Astrocyte of the spinal cord (primary cell): ENCODE measurements at regions not wholly inside any gene's neighbourhood (a gene's known extent, or its start where the extent isn't known, plus 50 kb on each side); places are given as distances from the start of the nearest gene placed in this dataset.

ENCODE experiments used
- DNase-seq: peaks from one replicate; pipeline ENCODE4 v3.0.0; 2011; ENCODE audit warnings: low read depth, low spot score
- H3K4me3 ChIP-seq: 2 replicates; pipeline ENCODE4 v1.5.1; 2011; ENCODE audit warnings: low read depth, mild to moderate bottlenecking, low read length, moderate library complexity
- CTCF ChIP-seq: IDR thresholded peaks from 2 replicates; pipeline ENCODE4 v1.5.1; 2012; ENCODE audit warnings: low read depth, mild to moderate bottlenecking, low read length, inconsistent platforms
- in situ Hi-C: cut with HindIII; loops from 2 replicates; pipeline ENCODE4 v1.10.0; 2017; ENCODE audit warnings: low sequenced_read_pairs

- no peak for DNase-seq
- TF ChIP-seq CTCF: no peak
- no peak overlapping the region for H3K4me3 ChIP-seq
- in situ Hi-C loops: no loop called here
Observed at GRCh38 chr14:27002179-27002578, 404.3 kb upstream of the NOVA1 start.

GRCh38 chr14:27006570-27006969 lies 408.7 kb upstream of the NOVA1 start:
- no peak for TF ChIP-seq CTCF
- no peak overlapping the region for H3K4me3 ChIP-seq
- in situ Hi-C loops: no loop called here
- no peak for DNase-seq

GRCh38 chr14:27008187-27008586 lies 410.4 kb upstream of the NOVA1 start:
- TF ChIP-seq CTCF: no peak
- H3K4me3 ChIP-seq: no peak overlapping the region
- no peak for DNase-seq
- in situ Hi-C loops: no loop called here

GRCh38 chr14:27012641-27013040 lies 414.8 kb upstream of the NOVA1 start:
- H3K4me3 ChIP-seq: no peak overlapping the region
- no peak for DNase-seq
- TF ChIP-seq CTCF: no peak
- in situ Hi-C loops: no loop called here

GRCh38 chr14:27013678-27014077 lies 415.8 kb upstream of the NOVA1 start:
- no peak overlapping the region for H3K4me3 ChIP-seq
- in situ Hi-C loops: no loop called here
- TF ChIP-seq CTCF: no peak
- DNase-seq: no peak

GRCh38 chr14:27015065-27015464 lies 417.2 kb upstream of the NOVA1 start:
- no peak for TF ChIP-seq CTCF
- in situ Hi-C loops: no loop called here
- no peak for DNase-seq
- no peak overlapping the region for H3K4me3 ChIP-seq

- no peak for TF ChIP-seq CTCF
- in situ Hi-C loops: no loop called here
- no peak for DNase-seq
- no peak overlapping the region for H3K4me3 ChIP-seq
Observed at GRCh38 chr14:27025648-27026047, 427.8 kb upstream of the NOVA1 start.
